ENCODE measurements at regions not wholly inside any gene's neighbourhood (a gene's known extent, or its start where the extent isn't known, plus 50 kb on each side); places are given as distances from the start of the nearest gene placed in this dataset.

- H3K27me3 ChIP-seq (replicated peaks; ENCODE audit: insufficient read depth): no peaks in the 10 kb centered on the region
- no peaks in the 10 kb centered on the region for H3K36me3 ChIP-seq
- DNase-seq (ENCODE audit: low spot score) (no peak), ATAC-seq (ENCODE audit: insufficient number of reproducible peaks, low FRiP score, low read depth) (no peak)
- H3K4me3 ChIP-seq: no peak overlapping the region
- H3K9me3 ChIP-seq: no peaks in the 10 kb centered on the region
- H3K4me1 ChIP-seq (ENCODE audit: control insufficient read depth in 1 of 2, low read depth in 2 of 2): peaks cover 16 to 37% of the 10 kb centered on the region in 2 donors
- peak overlapping the region in 1 of 2 donors; percentile 17 for H3K27ac ChIP-seq
- no peak for TF ChIP-seq CTCF (IDR thresholded peaks at IDR 0.05)
Measured at GRCh38 chr2:39523308-39524044, 86.4 kb upstream of the MAP4K3 start.

- peak overlapping the region in 1 of 2 donors; percentile 17 for H3K27ac ChIP-seq
Measured at GRCh38 chr2:39524061-39524460, 87.0 kb upstream of the MAP4K3 start.

GRCh38 chr2:39524756-39525635, 87.9 kb upstream of the MAP4K3 start:
- Histone ChIP-seq H3K4me1 (ENCODE audit: control insufficient read depth in 1 of 2, low read depth in 2 of 2) (peaks cover 16 to 37% of the 10 kb centered on the region in 2 donors), H3K4me3 (no peak overlapping the region), H3K27ac (peak overlapping the region in 1 of 2 donors; percentile 17), H3K9me3 (no peaks in the 10 kb centered on the region), H3K27me3 (replicated peaks; ENCODE audit: insufficient read depth) (no peaks in the 10 kb centered on the region), H3K36me3 (no peaks in the 10 kb centered on the region)
- no peak for TF ChIP-seq CTCF (IDR thresholded peaks at IDR 0.05)
- no peak for ATAC-seq (ENCODE audit: insufficient number of reproducible peaks, low FRiP score, low read depth)
- DNase-seq (ENCODE audit: low spot score): no peak

More at GRCh38 chr2:39524061-39524460, 87.0 kb upstream of the MAP4K3 start:
- no peak overlapping the region for H3K4me3 ChIP-seq
- no peak for TF ChIP-seq CTCF (IDR thresholded peaks at IDR 0.05)
- ATAC-seq (ENCODE audit: insufficient number of reproducible peaks, low FRiP score, low read depth): no peak
- H3K27me3 ChIP-seq (replicated peaks; ENCODE audit: insufficient read depth): no peaks in the 10 kb centered on the region
- H3K36me3 ChIP-seq: no peaks in the 10 kb centered on the region
- H3K9me3 ChIP-seq: no peaks in the 10 kb centered on the region
- H3K4me1 ChIP-seq (ENCODE audit: control insufficient read depth in 1 of 2, low read depth in 2 of 2): peaks cover 16 to 37% of the 10 kb centered on the region in 2 donors
- DNase-seq (ENCODE audit: low spot score): no peak

GRCh38 chr2:39525636-39526412, 88.7 kb upstream of the MAP4K3 start:
- DNase-seq (ENCODE audit: low spot score): no peak
- Histone ChIP-seq H3K9me3 (no peaks in the 10 kb centered on the region), H3K4me1 (ENCODE audit: control insufficient read depth in 1 of 2, low read depth in 2 of 2) (peaks cover 16 to 37% of the 10 kb centered on the region in 2 donors), H3K27ac (no peak overlapping the region), H3K27me3 (replicated peaks; ENCODE audit: insufficient read depth) (no peaks in the 10 kb centered on the region), H3K4me3 (no peak overlapping the region), H3K36me3 (no peaks in the 10 kb centered on the region)
- ATAC-seq (ENCODE audit: insufficient number of reproducible peaks, low FRiP score, low read depth): no peak
- no peak for TF ChIP-seq CTCF (IDR thresholded peaks at IDR 0.05)

Data from thoracic aorta (tissue), 2 donors.